ENCODE measurements at regions not wholly inside any gene's neighbourhood (a gene's known extent, or its start where the extent isn't known, plus 50 kb on each side); places are given as distances from the start of the nearest gene placed in this dataset.

GRCh38 chr4:20589436-20589835 lies 110.8 kb upstream of the PACRGL start:
- no peak for DNase-seq

GRCh38 chr4:20590849-20591248 lies 109.4 kb upstream of the PACRGL start:
- 55 to 82% methylated on average over 2 of the region's 2 CpGs for WGBS, 2 donors
- no peak for TF ChIP-seq POLR2A (IDR thresholded peaks at IDR 0.05)
- no peak for TF ChIP-seq CTCF (IDR thresholded peaks at IDR 0.05)
- no peaks in the 10 kb centered on the region for H3K36me3 ChIP-seq
- no peaks in the 10 kb centered on the region for H3K27me3 ChIP-seq
- no peaks in the 10 kb centered on the region for H3K4me1 ChIP-seq
- no peak for DNase-seq
- no peak overlapping the region for H3K4me3 ChIP-seq
- no peaks in the 10 kb centered on the region for H3K9me3 ChIP-seq
- H3K27ac ChIP-seq: no peak overlapping the region
- intact Hi-C loops (cut with DNase I): no loop called here

More at GRCh38 chr4:20589436-20589835, 110.8 kb upstream of the PACRGL start:
- no peaks in the 10 kb centered on the region for H3K4me1 ChIP-seq
- no peaks in the 10 kb centered on the region for H3K27me3 ChIP-seq
- WGBS, 2 donors: 68 to 77% methylated on average over 1 of the region's 1 CpG
- no peaks in the 10 kb centered on the region for H3K9me3 ChIP-seq
- no peak overlapping the region for H3K27ac ChIP-seq
- intact Hi-C loops (cut with DNase I): no loop called here
- no peak for TF ChIP-seq POLR2A (IDR thresholded peaks at IDR 0.05)
- TF ChIP-seq CTCF (IDR thresholded peaks at IDR 0.05): no peak
- H3K36me3 ChIP-seq: no peaks in the 10 kb centered on the region
- H3K4me3 ChIP-seq: no peak overlapping the region

- DNase-seq: no peak
- Histone ChIP-seq H3K4me1 (no peaks in the 10 kb centered on the region), H3K9me3 (no peaks in the 10 kb centered on the region), H3K27me3 (no peaks in the 10 kb centered on the region), H3K36me3 (no peaks in the 10 kb centered on the region), H3K4me3 (no peak overlapping the region), H3K27ac (no peak overlapping the region)
- intact Hi-C loops (cut with DNase I): no loop called here
- 84% methylated on average over 2 of the region's 2 CpGs for WGBS, 2 donors
- no peak for TF ChIP-seq POLR2A (IDR thresholded peaks at IDR 0.05)
- no peak for TF ChIP-seq CTCF (IDR thresholded peaks at IDR 0.05)
These were observed 108.7 kb upstream of the PACRGL start for GRCh38 chr4:20591571-20591970.

GRCh38 chr4:20592013-20592412 lies 108.2 kb upstream of the PACRGL start:
- Histone ChIP-seq H3K9me3 (no peaks in the 10 kb centered on the region), H3K27ac (no peak overlapping the region), H3K4me3 (no peak overlapping the region), H3K36me3 (no peaks in the 10 kb centered on the region), H3K4me1 (no peaks in the 10 kb centered on the region), H3K27me3 (no peaks in the 10 kb centered on the region)
- WGBS, 2 donors: 69% methylated on average over 3 of the region's 3 CpGs
- no peak for TF ChIP-seq POLR2A (IDR thresholded peaks at IDR 0.05)
- DNase-seq: no peak
- intact Hi-C loops (cut with DNase I): no loop called here

GRCh38 chr4:20592663-20593062 lies 107.6 kb upstream of the PACRGL start:
- Histone ChIP-seq H3K9me3 (no peaks in the 10 kb centered on the region), H3K4me3 (no peak overlapping the region), H3K27me3 (no peaks in the 10 kb centered on the region), H3K4me1 (no peaks in the 10 kb centered on the region), H3K27ac (no peak overlapping the region), H3K36me3 (no peaks in the 10 kb centered on the region)
- DNase-seq: no peak
- TF ChIP-seq POLR2A (IDR thresholded peaks at IDR 0.05) (no peak), CTCF (IDR thresholded peaks at IDR 0.05) (no peak)
- 53 to 66% methylated on average over 2 of the region's 2 CpGs for WGBS, 2 donors
- intact Hi-C loops (cut with DNase I): no loop called here

- no peak for DNase-seq
- no peaks in the 10 kb centered on the region for H3K9me3 ChIP-seq
- WGBS, 2 donors: 71 to 74% methylated on average over 4 of the region's 4 CpGs
- intact Hi-C loops (cut with DNase I): no loop called here
- H3K27me3 ChIP-seq: no peaks in the 10 kb centered on the region
- no peak for TF ChIP-seq CTCF (IDR thresholded peaks at IDR 0.05)
- H3K4me3 ChIP-seq: no peak overlapping the region
- H3K27ac ChIP-seq: no peak overlapping the region
- H3K4me1 ChIP-seq: no peaks in the 10 kb centered on the region
- H3K36me3 ChIP-seq: no peaks in the 10 kb centered on the region
These were observed 101.6 kb upstream of the PACRGL start for GRCh38 chr4:20598626-20599025.
